RWPE2 (cell line): ENCODE measurements at regions not wholly inside any gene's neighbourhood (a gene's known extent, or its start where the extent isn't known, plus 50 kb on each side); places are given as distances from the start of the nearest gene placed in this dataset.
"Not testable (repeated sequence)": the region's sequence is repeated elsewhere in the genome, so short reads cannot be mapped to it uniquely, and the experiment has no call there.

Source experiments
- ATAC-seq: fragments of 200-7000 bp; cut with Tn5 transposase; 3 replicates; pipeline ENCODE4 v1.9.1; 2021; ENCODE audit warnings: low read depth
- DNase-seq: peaks from one replicate; pipeline ENCODE4 v3.0.0-alpha.2; 2020; ENCODE audit warnings: low spot score
- H3K27ac ChIP-seq: fragments of 450-650 bp; 2 replicates; pipeline ENCODE4 v1.5.1; 2017; ENCODE audit warnings: mild to moderate bottlenecking; ENCODE audit not compliant: poor library complexity, severe bottlenecking
- H3K27me3 ChIP-seq: fragments of 250-450 bp; sonication (Bioruptor Pico); 2 replicates; pipeline ENCODE4 v1.5.1; 2021; ENCODE audit warnings: mild to moderate bottlenecking, moderate library complexity; ENCODE audit not compliant: insufficient read depth, poor library complexity, severe bottlenecking
- H3K36me3 ChIP-seq: fragments of 250-450 bp; sonication (Bioruptor Pico); 2 replicates; pipeline ENCODE4 v1.5.1; 2020; ENCODE audit warnings: low read depth, mild to moderate bottlenecking, moderate library complexity
- H3K4me1 ChIP-seq: fragments of 250-450 bp; sonication (Bioruptor Pico); 2 replicates; pipeline ENCODE4 v1.5.1; 2021; ENCODE audit warnings: mild to moderate bottlenecking, moderate library complexity; ENCODE audit not compliant: insufficient read depth, poor library complexity, severe bottlenecking
- H3K4me3 ChIP-seq: fragments of 250-450 bp; sonication (Bioruptor Pico); 2 replicates; pipeline ENCODE4 v1.5.1; 2021; ENCODE audit warnings: mild to moderate bottlenecking, moderate library complexity; ENCODE audit not compliant: severe bottlenecking
- H3K9me3 ChIP-seq: fragments of 250-450 bp; sonication (Bioruptor Pico); 2 replicates; pipeline ENCODE4 v1.5.1; 2021; ENCODE audit warnings: mild to moderate bottlenecking, moderate library complexity; ENCODE audit not compliant: severe bottlenecking
- CTCF ChIP-seq: fragments of 450-650 bp; IDR thresholded peaks from one replicate; pipeline ENCODE4 v1.5.1; 2017; ENCODE audit warnings: mild to moderate bottlenecking, moderate library complexity; ENCODE audit not compliant: poor library complexity, severe bottlenecking

DNA sequence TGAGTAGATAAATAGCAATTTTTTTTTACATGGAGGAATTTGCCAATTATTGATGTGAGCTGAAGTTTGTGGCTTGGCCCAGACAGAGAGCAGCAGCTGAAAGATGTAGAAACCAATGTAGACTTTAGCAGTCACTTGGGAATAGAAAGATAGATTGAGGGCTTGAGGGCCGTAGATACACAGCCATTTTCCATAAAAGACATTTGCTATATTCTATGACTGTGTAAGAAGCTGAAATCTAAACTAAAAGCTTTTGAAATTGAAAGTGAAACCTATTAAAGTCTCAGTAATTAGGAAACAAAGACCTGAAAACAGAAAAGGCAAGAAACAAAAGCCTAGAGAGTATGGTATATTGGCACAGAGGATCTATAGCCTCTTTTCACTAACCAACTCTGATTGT, 332.7 kb downstream of the CENPW start:
- TF ChIP-seq CTCF, result no peak
- Histone ChIP-seq H3K4me1 (no peaks in the 10 kb centered on the region), H3K9me3 (no peaks in the 10 kb centered on the region), H3K27ac (no peak overlapping the region), H3K27me3 (no peaks in the 10 kb centered on the region), H3K36me3 (no peaks in the 10 kb centered on the region), H3K4me3 (no peak overlapping the region)
- ATAC-seq (no peak), DNase-seq (no peak)

DNA sequence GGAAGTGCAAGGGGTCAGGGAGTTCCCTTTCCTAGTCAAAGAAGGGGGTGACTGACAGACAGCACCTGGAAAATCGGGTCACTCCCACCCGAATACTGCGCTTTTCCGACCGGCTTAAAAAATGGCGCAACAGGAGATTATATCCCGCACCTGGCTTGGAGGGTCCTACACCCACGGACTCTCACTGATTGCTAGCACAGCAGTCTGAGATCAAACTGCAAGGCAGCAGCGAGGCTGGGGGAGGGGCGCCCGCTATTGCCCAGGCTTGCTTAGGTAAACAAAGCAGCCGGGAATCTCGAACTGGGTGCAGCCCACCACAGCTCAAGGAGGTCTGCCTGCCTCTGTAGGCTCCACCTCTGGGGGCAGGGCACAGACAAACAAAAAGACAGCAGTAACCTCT, 333.8 kb downstream of the CENPW start:
- DNase-seq, result not testable (repeated sequence)

GRCh38 chr6:126682440-126682839, 342.5 kb downstream of the CENPW start:
- no peak overlapping the region for H3K27ac ChIP-seq
- no peaks in the 10 kb centered on the region for H3K9me3 ChIP-seq
- no peak for ATAC-seq
- no peaks in the 10 kb centered on the region for H3K4me1 ChIP-seq
- no peaks in the 10 kb centered on the region for H3K36me3 ChIP-seq
- H3K27me3 ChIP-seq, result no peaks in the 10 kb centered on the region
- no peak overlapping the region for H3K4me3 ChIP-seq
- no peak for DNase-seq
- no peak for TF ChIP-seq CTCF

More for the DNA sequence above, 333.8 kb downstream of the CENPW start:
- not testable (repeated sequence) for ATAC-seq, H3K27me3 ChIP-seq, H3K4me3 ChIP-seq, H3K9me3 ChIP-seq, H3K27ac ChIP-seq, H3K4me1 ChIP-seq, H3K36me3 ChIP-seq

DNA sequence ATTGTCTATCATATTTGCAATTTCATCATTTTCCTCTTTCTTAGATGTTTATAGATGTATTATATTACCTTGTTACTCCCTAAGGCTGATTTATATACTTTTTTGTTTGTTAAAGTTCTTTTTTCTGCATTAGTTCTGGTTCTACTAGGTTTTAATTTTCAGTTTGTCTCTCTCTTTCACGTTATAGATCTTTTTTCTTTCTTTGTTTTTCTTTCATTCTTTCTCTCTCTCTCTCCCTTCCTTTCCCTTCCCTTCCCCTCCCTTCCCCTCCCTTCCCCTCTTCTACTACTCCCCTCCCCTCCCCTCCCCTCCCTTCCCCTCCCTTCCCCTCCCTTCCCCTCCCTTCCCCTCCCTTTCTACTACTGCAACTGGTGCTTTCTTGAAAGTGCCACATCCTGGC, 345.3 kb downstream of the CENPW start:
- no peaks in the 10 kb centered on the region for H3K9me3 ChIP-seq
- no peaks in the 10 kb centered on the region for H3K36me3 ChIP-seq
- no peak for ATAC-seq
- H3K4me3 ChIP-seq, result no peak overlapping the region
- no peak overlapping the region for H3K27ac ChIP-seq
- no peaks in the 10 kb centered on the region for H3K4me1 ChIP-seq
- no peak for DNase-seq
- no peak for TF ChIP-seq CTCF
- no peaks in the 10 kb centered on the region for H3K27me3 ChIP-seq

DNA sequence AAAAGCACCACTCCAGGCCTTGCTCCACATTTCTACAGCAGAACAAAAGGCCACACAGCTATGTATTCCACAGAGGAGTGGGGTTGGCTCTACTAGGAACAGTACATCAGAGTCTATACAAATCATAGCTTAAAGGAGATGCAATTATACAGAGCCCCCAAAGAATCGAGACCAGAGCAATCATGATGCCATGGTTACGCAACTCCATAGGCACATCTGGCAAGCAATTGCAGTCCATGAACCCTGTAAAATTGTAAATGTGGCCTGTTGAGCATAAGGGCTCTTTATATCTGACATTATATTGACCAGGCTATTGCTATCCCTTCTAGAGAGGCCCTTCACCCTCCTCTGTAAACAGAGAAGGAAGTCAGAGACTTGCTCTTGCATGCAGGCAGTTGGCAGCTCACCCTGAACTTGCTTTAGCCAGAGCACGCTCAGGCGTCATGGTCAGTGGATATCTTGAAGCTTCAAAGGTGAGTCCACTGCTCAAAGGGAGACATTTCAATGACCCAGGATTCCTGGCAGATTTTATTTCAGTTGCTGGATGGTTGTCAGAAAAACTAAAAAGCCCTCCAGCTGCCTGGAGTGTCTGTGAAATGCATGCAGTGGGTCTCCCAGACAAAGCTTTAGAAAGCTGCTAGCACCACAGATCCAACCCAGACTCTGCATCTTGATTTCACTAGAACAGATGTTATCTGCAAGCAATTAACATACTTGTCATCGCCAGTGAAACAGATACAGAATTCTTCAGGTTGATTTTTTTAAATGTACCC, 357.2 kb downstream of the CENPW start:
- DNase-seq, result no peak
- no peaks in the 10 kb centered on the region for H3K4me1 ChIP-seq
- no peaks in the 10 kb centered on the region for H3K36me3 ChIP-seq
- H3K4me3 ChIP-seq, result no peak overlapping the region
- H3K27ac ChIP-seq, result no peak overlapping the region
- no peak for TF ChIP-seq CTCF
- no peak for ATAC-seq
- H3K27me3 ChIP-seq, result no peaks in the 10 kb centered on the region
- no peaks in the 10 kb centered on the region for H3K9me3 ChIP-seq
